Activated CD8-positive, alpha-beta T cell treated with anti-CD3 and anti-CD28 coated beads, Interleukin-2, amount 10 ng/mL, durations not matched to agents 7 days and 5 days (primary cell): ENCODE measurements at regions not wholly inside any gene's neighbourhood (a gene's known extent, or its start where the extent isn't known, plus 50 kb on each side); places are given as distances from the start of the nearest gene placed in this dataset.

ENCODE experiments used
- ATAC-seq: fragments of 150-1000 bp; cut with Tn5 transposase; one replicate; pipeline ENCODE4 v1.10.0; 2021; ENCODE audit warnings: moderate library complexity
- CTCF ChIA-PET: fragments of 350-600 bp; sonication (Branson Sonifier 250); formaldehyde crosslinking; loops from one replicate; lab custom pipeline; 2021; ENCODE audit warnings: antibody characterized with exemption; lab: Charles Lee
- POLR2A ChIA-PET: fragments of 350-600 bp; sonication (Branson Sonifier 250); formaldehyde crosslinking; loops from one replicate; lab custom pipeline; 2021; ENCODE audit warnings: antibody characterized with exemption; lab: Charles Lee
- DNase-seq: peaks from one replicate; pipeline ENCODE4 v3.0.0-alpha.2; 2020
- H3K27ac Mint-ChIP-seq: one replicate; pipeline ENCODE4 v1.8.0; 2021; ENCODE audit warnings: mild to moderate bottlenecking, mixed read lengths
- H3K27me3 Mint-ChIP-seq: one replicate; pipeline ENCODE4 v1.8.0; 2021; ENCODE audit warnings: low read depth, mixed read lengths
- H3K36me3 Mint-ChIP-seq: one replicate; pipeline ENCODE4 v1.8.0; 2021; ENCODE audit warnings: low read depth, mixed read lengths
- H3K4me1 Mint-ChIP-seq: one replicate; pipeline ENCODE4 v1.8.0; 2021; ENCODE audit warnings: low read depth, mixed read lengths
- H3K4me3 Mint-ChIP-seq: one replicate; pipeline ENCODE4 v1.8.0; 2021; ENCODE audit warnings: mild to moderate bottlenecking, mixed read lengths
- H3K9me3 Mint-ChIP-seq: one replicate; pipeline ENCODE4 v1.8.0; 2022; ENCODE audit warnings: mixed read lengths; ENCODE audit not compliant: insufficient read depth

GRCh38 chr1:226816576-226816975 is 53.8 kb upstream of the PSEN2 start:
- H3K9me3 Mint-ChIP-seq = no peaks in the 10 kb centered on the region
- DNase-seq (no peak), ATAC-seq (no peak)
- no peaks in the 10 kb centered on the region for H3K36me3 Mint-ChIP-seq
- H3K4me3 Mint-ChIP-seq = no peak overlapping the region
- CTCF ChIA-PET = no interaction called here
- no peaks in the 10 kb centered on the region for H3K4me1 Mint-ChIP-seq
- POLR2A ChIA-PET = no interaction called here
- no peak overlapping the region for H3K27ac Mint-ChIP-seq
- H3K27me3 Mint-ChIP-seq = peaks cover 2% of the 10 kb centered on the region

GRCh38 chr1:226814751-226815537 is 55.5 kb upstream of the PSEN2 start:
- no peaks in the 10 kb centered on the region for H3K4me1 Mint-ChIP-seq
- DNase-seq (no peak), ATAC-seq (no peak)
- H3K9me3 Mint-ChIP-seq = no peaks in the 10 kb centered on the region
- CTCF ChIA-PET = interaction anchor here (1.6 kb wide), 1 partner anchor 188 kb away, joined by 6 read pairs; no protein-coding TSS in a partner anchor
- peaks cover 2% of the 10 kb centered on the region for H3K27me3 Mint-ChIP-seq
- no peaks in the 10 kb centered on the region for H3K36me3 Mint-ChIP-seq
- no peak overlapping the region for H3K4me3 Mint-ChIP-seq
- no peak overlapping the region for H3K27ac Mint-ChIP-seq
- POLR2A ChIA-PET = no interaction called here

GRCh38 chr1:226813671-226814591 is 56.5 kb upstream of the PSEN2 start:
- H3K27me3 Mint-ChIP-seq = peaks cover 10% of the 10 kb centered on the region

GRCh38 chr1:226810681-226811080 is 59.7 kb upstream of the PSEN2 start:
- H3K36me3 Mint-ChIP-seq = no peaks in the 10 kb centered on the region
- H3K4me1 Mint-ChIP-seq = peaks cover 4% of the 10 kb centered on the region
- no peak for ATAC-seq
- H3K27ac Mint-ChIP-seq = no peak overlapping the region
- no peak for DNase-seq
- no peak overlapping the region for H3K4me3 Mint-ChIP-seq
- H3K9me3 Mint-ChIP-seq = no peaks in the 10 kb centered on the region
- ChIA-PET CTCF (interaction anchor here (1.3 kb wide), 1 partner anchor 12 kb away, joined by 3 read pairs; no protein-coding TSS in a partner anchor), POLR2A (no interaction called here)
- peaks cover 10% of the 10 kb centered on the region for H3K27me3 Mint-ChIP-seq

More at GRCh38 chr1:226813671-226814591, 56.5 kb upstream of the PSEN2 start:
- DNase-seq (no peak), ATAC-seq (no peak)
- H3K4me1 Mint-ChIP-seq = no peaks in the 10 kb centered on the region
- no peaks in the 10 kb centered on the region for H3K9me3 Mint-ChIP-seq
- no peak overlapping the region for H3K27ac Mint-ChIP-seq
- H3K36me3 Mint-ChIP-seq = no peaks in the 10 kb centered on the region
- POLR2A ChIA-PET = no interaction called here
- no peak overlapping the region for H3K4me3 Mint-ChIP-seq
- CTCF ChIA-PET = interaction anchor here (1.0 to 1.6 kb wide), 2 partner anchors 187 to 188 kb away, joined by 3 to 6 read pairs; no protein-coding TSS in a partner anchor

- Mint-ChIP-seq H3K4me1 (peaks cover 4% of the 10 kb centered on the region), H3K36me3 (no peaks in the 10 kb centered on the region), H3K27me3 (peaks cover 10% of the 10 kb centered on the region), H3K27ac (no peak overlapping the region), H3K9me3 (no peaks in the 10 kb centered on the region), H3K4me3 (no peak overlapping the region)
- ATAC-seq (no peak), DNase-seq (no peak)
- ChIA-PET CTCF (interaction anchor here (1.3 kb wide), 1 partner anchor 12 kb away, joined by 3 read pairs; no protein-coding TSS in a partner anchor), POLR2A (no interaction called here)
Measured at GRCh38 chr1:226809785-226810571, 60.4 kb upstream of the PSEN2 start.

GRCh38 chr1:226808501-226808900 is 61.9 kb upstream of the PSEN2 start:
- Mint-ChIP-seq H3K4me3 (no peak overlapping the region), H3K27ac (no peak overlapping the region), H3K4me1 (peaks cover 4% of the 10 kb centered on the region), H3K9me3 (no peaks in the 10 kb centered on the region), H3K36me3 (no peaks in the 10 kb centered on the region), H3K27me3 (peaks cover 10% of the 10 kb centered on the region)
- ChIA-PET POLR2A (no interaction called here), CTCF (no interaction called here)
- ATAC-seq = no peak
- DNase-seq = no peak

GRCh38 chr1:226806988-226807387 is 63.4 kb upstream of the PSEN2 start:
- Mint-ChIP-seq H3K27me3 (peaks cover 13% of the 10 kb centered on the region), H3K4me1 (peaks cover 4% of the 10 kb centered on the region), H3K9me3 (no peaks in the 10 kb centered on the region), H3K27ac (no peak overlapping the region), H3K4me3 (no peak overlapping the region), H3K36me3 (no peaks in the 10 kb centered on the region)
- DNase-seq (no peak), ATAC-seq (no peak)
- CTCF ChIA-PET = interaction anchor here (2.1 kb wide), 1 partner anchor 181 kb away, joined by 5 read pairs; no protein-coding TSS in a partner anchor
- POLR2A ChIA-PET = no interaction called here

GRCh38 chr1:226804907-226805759 is 65.3 kb upstream of the PSEN2 start:
- ATAC-seq = no peak
- DNase-seq = no peak
- peaks cover 13% of the 10 kb centered on the region for H3K27me3 Mint-ChIP-seq
- CTCF ChIA-PET = interaction anchor here (0.6 to 2.1 kb wide), 6 partner anchors 14 to 179 kb away, joined by 3 to 5 read pairs (median 3); no protein-coding TSS in a partner anchor
- H3K27ac Mint-ChIP-seq = no peak overlapping the region
- no peaks in the 10 kb centered on the region for H3K36me3 Mint-ChIP-seq
- no peak overlapping the region for H3K4me3 Mint-ChIP-seq
- no peaks in the 10 kb centered on the region for H3K9me3 Mint-ChIP-seq
- H3K4me1 Mint-ChIP-seq = peaks cover 14% of the 10 kb centered on the region
- POLR2A ChIA-PET = no interaction called here

- DNase-seq (no peak), ATAC-seq (no peak)
- Mint-ChIP-seq H3K4me1 (peaks cover 40% of the 10 kb centered on the region), H3K36me3 (no peaks in the 10 kb centered on the region), H3K9me3 (no peaks in the 10 kb centered on the region), H3K27ac (peak overlapping the region; percentile 20), H3K4me3 (no peak overlapping the region), H3K27me3 (peaks cover 8% of the 10 kb centered on the region)
- POLR2A ChIA-PET = interaction anchor here (2.1 kb wide), 1 partner anchor 62 kb away, joined by 5 read pairs; the partner anchor contains the start of gene ITPKB
- CTCF ChIA-PET = interaction anchor here (2.0 kb wide), 1 partner anchor 62 kb away, joined by 5 read pairs; the partner anchor contains the start of gene ITPKB
Measured at GRCh38 chr1:226800763-226801380, 61.8 kb upstream of the ITPKB start.

- ATAC-seq = no peak
- no peak for DNase-seq
- ChIA-PET CTCF (interaction anchor here (1.7 to 2.0 kb wide), 2 partner anchors 61 to 88 kb away, joined by 3 to 5 read pairs; partner anchors contain the start of gene ITPKB), POLR2A (interaction anchor here (0.8 to 2.1 kb wide), 2 partner anchors 60 to 70 kb away, joined by 4 to 5 read pairs; partner anchors contain the start of gene ITPKB)
- Mint-ChIP-seq H3K27me3 (peaks cover 14% of the 10 kb centered on the region), H3K4me1 (peaks cover 40% of the 10 kb centered on the region), H3K36me3 (no peaks in the 10 kb centered on the region), H3K27ac (peak overlapping the region; percentile 96), H3K4me3 (no peak overlapping the region), H3K9me3 (no peaks in the 10 kb centered on the region)
Measured at GRCh38 chr1:226799634-226800281, 60.7 kb upstream of the ITPKB start.
